ENCODE measurements at regions not wholly inside any gene's neighbourhood (a gene's known extent, or its start where the extent isn't known, plus 50 kb on each side); places are given as distances from the start of the nearest gene placed in this dataset.

GRCh38 chr2:147715807-147716206, 129.0 kb upstream of the ACVR2A start:
- no peak for TF ChIP-seq CTCF (IDR thresholded peaks at IDR 0.05; ENCODE audit: control insufficient read depth, insufficient read depth, low read depth, low read length, missing control alignments)
- no peak for DNase-seq (ENCODE audit: low read depth)

GRCh38 chr2:147714582-147714981, 130.2 kb upstream of the ACVR2A start:
- no peak for DNase-seq (ENCODE audit: low read depth)
- TF ChIP-seq CTCF (IDR thresholded peaks at IDR 0.05; ENCODE audit: control insufficient read depth, insufficient read depth, low read depth, low read length, missing control alignments): no peak

More at GRCh38 chr2:147715807-147716206, 129.0 kb upstream of the ACVR2A start:
- no peak overlapping the region for H3K4me3 ChIP-seq (ENCODE audit: control insufficient read depth, low read depth, low read length)

GRCh38 chr2:147713349-147713748, 131.5 kb upstream of the ACVR2A start:
- H3K4me3 ChIP-seq (ENCODE audit: control insufficient read depth, low read depth, low read length): no peak overlapping the region
- no peak for DNase-seq (ENCODE audit: low read depth)
- no peak for TF ChIP-seq CTCF (IDR thresholded peaks at IDR 0.05; ENCODE audit: control insufficient read depth, insufficient read depth, low read depth, low read length, missing control alignments)

More at GRCh38 chr2:147714582-147714981, 130.2 kb upstream of the ACVR2A start:
- H3K4me3 ChIP-seq (ENCODE audit: control insufficient read depth, low read depth, low read length): no peak overlapping the region

GRCh38 chr2:147712051-147712450, 132.8 kb upstream of the ACVR2A start:
- no peak overlapping the region for H3K4me3 ChIP-seq (ENCODE audit: control insufficient read depth, low read depth, low read length)
- DNase-seq (ENCODE audit: low read depth): no peak
- no peak for TF ChIP-seq CTCF (IDR thresholded peaks at IDR 0.05; ENCODE audit: control insufficient read depth, insufficient read depth, low read depth, low read length, missing control alignments)

- TF ChIP-seq CTCF (IDR thresholded peaks at IDR 0.05; ENCODE audit: control insufficient read depth, insufficient read depth, low read depth, low read length, missing control alignments): no peak
- no peak overlapping the region for H3K4me3 ChIP-seq (ENCODE audit: control insufficient read depth, low read depth, low read length)
- no peak for DNase-seq (ENCODE audit: low read depth)
Observed at GRCh38 chr2:147711031-147711430, 133.8 kb upstream of the ACVR2A start.

- no peak for TF ChIP-seq CTCF (IDR thresholded peaks at IDR 0.05; ENCODE audit: control insufficient read depth, insufficient read depth, low read depth, low read length, missing control alignments)
- H3K4me3 ChIP-seq (ENCODE audit: control insufficient read depth, low read depth, low read length): no peak overlapping the region
- no peak for DNase-seq (ENCODE audit: low read depth)
Observed at GRCh38 chr2:147709655-147710054, 135.2 kb upstream of the ACVR2A start.

GRCh38 chr2:147703171-147703570, 141.7 kb upstream of the ACVR2A start:
- no peak for DNase-seq (ENCODE audit: low read depth)
- no peak for TF ChIP-seq CTCF (IDR thresholded peaks at IDR 0.05; ENCODE audit: control insufficient read depth, insufficient read depth, low read depth, low read length, missing control alignments)
- H3K4me3 ChIP-seq (ENCODE audit: control insufficient read depth, low read depth, low read length): no peak overlapping the region
